Ascending aorta (tissue), 2 donors: ENCODE measurements at regions not wholly inside any gene's neighbourhood (a gene's known extent, or its start where the extent isn't known, plus 50 kb on each side); places are given as distances from the start of the nearest gene placed in this dataset.

Experiments used
- DNase-seq, 2 donors: peaks; one replicate each; pipeline ENCODE4 v3.0.0-alpha.2; 2019; ENCODE audit warnings: low spot score in 2 of 2
- H3K27ac ChIP-seq, 2 donors: fragments of 200-600 bp; sonication (generic); one replicate each; pipeline ENCODE4 v1.5.1; 2016 to 2017; ENCODE audit warnings: mild to moderate bottlenecking in 1 of 2
- H3K27me3 ChIP-seq: fragments of 200-600 bp; sonication (generic); one replicate; pipeline ENCODE4 v1.5.1; 2017
- H3K36me3 ChIP-seq, 2 donors: fragments of 200-600 bp; sonication (generic); one replicate each; pipeline ENCODE4 v1.5.1; 2016
- H3K4me1 ChIP-seq, 2 donors: fragments of 200-600 bp; sonication (generic); one replicate each; pipeline ENCODE4 v1.5.1; 2016 to 2017; ENCODE audit warnings: mild to moderate bottlenecking in 1 of 2
- H3K4me3 ChIP-seq, 2 donors: fragments of 200-600 bp; sonication (generic); one replicate each; pipeline ENCODE4 v1.5.1; 2016 to 2017; ENCODE audit warnings: mild to moderate bottlenecking in 1 of 2
- H3K9me3 ChIP-seq, 2 donors: fragments of 200-600 bp; sonication (generic); one replicate each; pipeline ENCODE4 v1.5.1; 2016
- CTCF ChIP-seq, 3 experiments: fragments of 200-600 bp in 2 of 3; fragments of 450-650 bp in 1 of 3; sonication (generic) in 2 of 3; IDR thresholded peaks; one replicate each; pipeline ENCODE4 v1.5.1; 2016 to 2019; ENCODE audit warnings: antibody characterized with exemption in 3 of 3, mild to moderate bottlenecking in 1 of 3, moderate library complexity in 1 of 3
- intact Hi-C: fragments of 100-400 bp; cut with DNase I; formaldehyde crosslinking; loops from one replicate; pipeline ENCODE4 v1.15.1; 2023

GRCh38 chr1:13911697-13912619, 212.0 kb downstream of the PRDM2 start:
- intact Hi-C loops, result no loop called here
- Histone ChIP-seq H3K9me3 (no peaks in the 10 kb centered on the region), H3K4me1 (peaks cover 0 to 3% of the 10 kb centered on the region in 2 donors), H3K4me3 (no peak overlapping the region), H3K36me3 (no peaks in the 10 kb centered on the region), H3K27ac (no peak overlapping the region), H3K27me3 (no peaks in the 10 kb centered on the region)
- no peak for DNase-seq
- no peak for TF ChIP-seq CTCF (IDR thresholded peaks at IDR 0.05)

- DNase-seq, result no peak
- no peaks in the 10 kb centered on the region for H3K9me3 ChIP-seq
- H3K27me3 ChIP-seq, result no peaks in the 10 kb centered on the region
- no peak for TF ChIP-seq CTCF (IDR thresholded peaks at IDR 0.05)
- intact Hi-C loops, result no loop called here
- no peaks in the 10 kb centered on the region for H3K36me3 ChIP-seq
- H3K4me3 ChIP-seq, result no peak overlapping the region
- no peaks in the 10 kb centered on the region for H3K4me1 ChIP-seq
- H3K27ac ChIP-seq, result no peak overlapping the region
These were observed 213.4 kb downstream of the PRDM2 start for GRCh38 chr1:13913396-13913795.

GRCh38 chr1:13916530-13916929, 216.5 kb downstream of the PRDM2 start:
- Histone ChIP-seq H3K27ac (no peak overlapping the region), H3K36me3 (no peaks in the 10 kb centered on the region), H3K27me3 (no peaks in the 10 kb centered on the region), H3K4me3 (no peak overlapping the region), H3K4me1 (no peaks in the 10 kb centered on the region), H3K9me3 (no peaks in the 10 kb centered on the region)
- no peak for TF ChIP-seq CTCF (IDR thresholded peaks at IDR 0.05)
- intact Hi-C loops, result no loop called here
- DNase-seq, result no peak

- Histone ChIP-seq H3K27ac (no peak overlapping the region), H3K4me3 (no peak overlapping the region), H3K4me1 (no peaks in the 10 kb centered on the region), H3K27me3 (no peaks in the 10 kb centered on the region), H3K36me3 (no peaks in the 10 kb centered on the region), H3K9me3 (no peaks in the 10 kb centered on the region)
- intact Hi-C loops, result no loop called here
- no peak for TF ChIP-seq CTCF (IDR thresholded peaks at IDR 0.05)
- DNase-seq, result no peak
These were observed 217.6 kb downstream of the PRDM2 start for GRCh38 chr1:13917607-13918006.

- DNase-seq, result no peak
- no peaks in the 10 kb centered on the region for H3K9me3 ChIP-seq
- no peak overlapping the region for H3K4me3 ChIP-seq
- H3K27ac ChIP-seq, result no peak overlapping the region
- H3K4me1 ChIP-seq, result no peaks in the 10 kb centered on the region
- TF ChIP-seq CTCF (IDR thresholded peaks at IDR 0.05), result no peak
- no peaks in the 10 kb centered on the region for H3K27me3 ChIP-seq
- no peaks in the 10 kb centered on the region for H3K36me3 ChIP-seq
- intact Hi-C loops, result no loop called here
These were observed 218.9 kb downstream of the PRDM2 start for GRCh38 chr1:13918862-13919261.
